GM19240 (cell line): ENCODE measurements at regions not wholly inside any gene's neighbourhood (a gene's known extent, or its start where the extent isn't known, plus 50 kb on each side); places are given as distances from the start of the nearest gene placed in this dataset.

Experiments used
- DNase-seq: peaks from one replicate; pipeline ENCODE4 v3.0.0; 2011; ENCODE audit warnings: low spot score; ENCODE audit not compliant: insufficient read length

DNA sequence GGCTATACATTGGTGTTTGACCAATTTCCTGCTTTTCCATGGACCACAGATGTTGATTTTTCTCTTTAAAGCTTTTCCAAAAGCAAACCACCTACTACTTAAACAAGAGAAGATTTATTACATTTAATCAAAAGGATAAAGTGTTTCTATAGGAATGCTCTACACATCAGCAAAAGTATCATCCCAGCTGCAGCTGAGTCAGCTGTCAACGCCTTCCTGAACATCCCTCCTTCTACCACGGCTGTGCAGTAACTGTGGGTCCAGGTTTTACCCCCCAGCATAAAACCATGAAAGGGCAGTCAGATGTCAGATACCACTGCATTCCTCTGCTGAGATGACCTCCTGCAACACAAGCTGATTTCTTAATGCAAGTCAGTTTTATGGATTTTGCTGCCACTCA lies 524.5 kb upstream of the MEX3C start:
- DNase-seq = no peak

- no peak for DNase-seq
Measured at GRCh38 chr18:51724790-51725721, 527.6 kb upstream of the MEX3C start.

DNA sequence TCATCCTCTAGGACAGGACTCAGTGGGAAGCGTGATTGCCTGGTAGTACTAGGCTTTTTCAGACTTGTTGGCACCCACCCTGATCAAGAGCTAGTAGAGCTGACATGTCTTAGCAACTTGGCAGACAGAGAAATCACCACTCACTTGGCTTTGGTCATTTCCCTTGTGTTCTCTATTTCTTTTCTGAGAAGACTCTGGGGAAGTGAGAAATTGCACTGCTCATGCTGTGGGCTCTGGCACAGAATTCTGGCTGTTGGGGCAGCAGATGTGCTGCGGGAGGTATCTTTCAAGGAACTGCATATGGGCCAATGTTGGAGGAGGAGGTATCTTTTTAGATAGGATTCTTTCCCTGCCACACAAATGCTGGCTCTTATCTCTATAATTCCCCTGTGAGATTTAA lies 529.1 kb upstream of the MEX3C start:
- DNase-seq = no peak

DNA sequence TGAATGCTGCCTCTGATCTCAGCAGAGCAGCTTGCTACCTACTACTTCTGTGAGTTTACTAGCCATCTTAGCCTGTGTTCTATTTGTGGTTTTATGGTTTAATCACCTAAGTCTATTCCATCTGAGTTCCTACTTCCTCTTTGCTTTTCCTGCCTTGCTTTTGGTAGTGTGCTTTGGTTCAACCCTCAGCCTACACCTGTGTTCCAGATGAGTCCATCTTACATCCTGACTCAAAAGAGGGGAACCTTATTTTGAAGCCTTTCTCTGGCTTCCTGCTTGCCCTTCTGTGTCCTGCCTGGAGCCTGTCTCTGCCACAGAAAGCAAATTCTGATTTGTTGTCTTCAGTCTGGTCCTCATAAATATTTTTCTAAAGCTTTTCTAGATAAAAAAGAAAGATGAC lies 530.3 kb upstream of the MEX3C start:
- DNase-seq = no peak

DNA sequence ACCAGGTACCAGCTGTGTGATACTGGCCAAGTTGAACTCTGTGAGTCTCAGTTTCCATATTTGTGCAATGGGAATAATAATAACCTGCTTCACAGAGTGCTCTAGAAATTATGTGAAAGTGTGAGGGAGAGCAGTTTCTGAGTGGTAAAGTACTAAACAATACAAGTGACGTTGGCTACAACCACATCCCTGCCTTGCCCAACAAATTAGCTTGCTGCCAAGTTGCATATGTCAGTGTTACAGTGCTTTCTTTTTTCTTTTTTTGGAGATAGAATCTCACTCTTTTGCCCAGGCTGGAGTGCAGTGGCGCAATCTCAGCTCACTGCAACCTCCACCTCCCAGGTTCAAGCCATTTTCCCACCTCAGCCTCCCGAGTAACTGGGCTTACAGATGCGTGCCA lies 533.6 kb upstream of the MEX3C start:
- DNase-seq = no peak

- DNase-seq = no peak
Measured at GRCh38 chr18:51734576-51734975, 537.1 kb upstream of the MEX3C start.

DNA sequence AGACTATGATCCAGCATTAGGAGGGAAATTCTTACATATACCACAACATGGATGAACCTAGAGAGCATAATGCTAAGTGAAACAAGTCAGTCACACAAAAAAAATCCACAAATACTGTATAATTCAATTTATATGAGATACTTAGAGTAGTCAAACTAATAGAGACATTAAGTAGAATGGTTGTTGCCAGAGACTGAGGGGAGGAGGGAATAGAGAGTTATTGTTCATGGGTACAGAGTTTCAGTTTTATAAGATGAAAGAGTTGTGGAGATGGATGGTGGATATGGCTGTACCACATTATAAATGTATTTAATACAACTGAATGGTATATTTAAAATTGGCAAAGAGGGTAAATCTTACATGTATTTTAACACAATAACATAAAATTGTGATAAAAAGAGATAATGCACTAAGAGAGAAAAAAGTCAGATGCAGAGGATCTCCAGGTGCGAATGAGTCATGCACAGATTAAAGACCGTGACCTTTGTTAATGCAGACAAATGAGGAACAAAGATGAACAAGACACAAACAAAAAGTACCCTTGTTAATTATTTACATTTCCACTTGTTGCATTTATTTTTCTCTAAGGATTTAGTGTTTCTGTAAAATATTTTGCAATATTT lies 541.7 kb upstream of the MEX3C start:
- no peak for DNase-seq

- DNase-seq = no peak
Measured at GRCh38 chr18:51751901-51752300, 554.4 kb upstream of the MEX3C start.

GRCh38 chr18:51753365-51754057 lies 556.0 kb upstream of the MEX3C start:
- DNase-seq = no peak

DNA sequence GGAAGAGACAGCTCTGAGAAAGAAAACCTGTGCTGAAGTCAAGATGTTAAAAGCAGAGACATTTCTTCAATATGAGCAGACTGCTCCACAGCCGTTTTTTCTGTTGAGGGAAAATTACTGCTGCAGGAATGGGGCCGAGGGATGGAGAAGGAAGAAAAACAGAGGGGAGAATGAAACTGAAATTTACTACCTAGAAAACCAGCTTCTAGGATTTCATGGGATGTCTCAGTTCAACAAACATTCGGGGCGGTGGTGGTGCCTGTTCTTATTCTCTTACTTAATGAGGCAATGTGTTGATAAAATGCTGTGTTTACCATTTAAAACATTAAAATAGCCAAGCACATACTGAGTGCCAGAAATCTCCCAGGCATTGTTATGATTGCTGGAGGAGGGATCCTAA lies 557.1 kb upstream of the MEX3C start:
- DNase-seq = no peak

DNA sequence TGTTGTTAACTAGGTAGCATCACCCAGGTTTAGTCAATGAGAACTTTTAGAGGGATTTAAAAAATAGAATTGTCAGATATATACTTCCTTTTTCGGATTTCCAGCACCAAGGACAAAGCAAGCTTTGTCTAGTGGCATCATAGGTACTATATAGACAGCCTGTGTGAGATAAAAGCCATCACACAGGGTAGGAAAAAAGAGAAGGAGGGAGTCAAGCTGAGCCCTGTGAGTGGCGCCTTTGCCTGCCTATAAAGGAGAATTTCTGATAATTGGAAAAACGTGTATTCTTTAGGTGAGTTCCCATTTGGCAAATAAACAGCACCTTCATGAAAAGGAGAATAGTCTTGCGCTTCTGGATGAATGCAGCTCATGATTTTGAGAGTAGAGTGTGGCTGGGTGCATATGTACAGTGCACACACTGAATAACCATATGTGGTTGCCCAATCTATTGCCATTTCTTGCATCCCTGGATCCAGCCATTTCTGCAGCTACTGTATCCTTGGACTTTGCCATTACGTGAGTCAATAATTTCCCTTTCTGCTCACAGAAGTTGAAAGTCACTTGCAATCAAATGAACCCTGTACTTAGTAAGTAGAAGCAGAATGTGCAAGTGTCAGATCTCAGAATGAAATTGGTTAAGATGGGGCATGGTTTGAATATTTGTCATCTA lies 559.9 kb upstream of the MEX3C start:
- no peak for DNase-seq

- no peak for DNase-seq
Measured at GRCh38 chr18:51762373-51762772, 564.9 kb upstream of the MEX3C start.

- no peak for DNase-seq
Measured at GRCh38 chr18:51765606-51766360, 568.3 kb upstream of the MEX3C start.

DNA sequence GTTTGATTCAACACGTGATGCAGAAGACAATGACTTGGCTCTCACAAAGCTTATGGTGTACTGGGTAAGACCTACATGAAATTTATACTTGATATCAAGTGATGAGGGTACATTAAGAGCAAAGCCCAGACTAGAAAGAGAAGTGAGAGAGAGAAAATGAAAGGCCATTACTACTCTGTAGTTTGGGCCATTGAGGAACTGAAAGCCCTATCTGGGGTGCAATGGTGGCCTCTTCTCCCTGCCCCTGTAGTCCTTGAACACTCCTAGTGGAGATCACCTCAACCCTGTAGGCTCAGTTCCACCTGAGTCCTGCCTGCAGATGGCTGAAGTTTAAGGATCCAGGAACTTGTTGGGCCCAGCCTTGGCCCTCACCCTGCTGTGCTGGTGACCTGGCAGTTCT lies 569.8 kb upstream of the MEX3C start:
- no peak for DNase-seq

- no peak for DNase-seq
Measured at GRCh38 chr18:51778115-51778514, 561.9 kb upstream of the DCC start.

DNA sequence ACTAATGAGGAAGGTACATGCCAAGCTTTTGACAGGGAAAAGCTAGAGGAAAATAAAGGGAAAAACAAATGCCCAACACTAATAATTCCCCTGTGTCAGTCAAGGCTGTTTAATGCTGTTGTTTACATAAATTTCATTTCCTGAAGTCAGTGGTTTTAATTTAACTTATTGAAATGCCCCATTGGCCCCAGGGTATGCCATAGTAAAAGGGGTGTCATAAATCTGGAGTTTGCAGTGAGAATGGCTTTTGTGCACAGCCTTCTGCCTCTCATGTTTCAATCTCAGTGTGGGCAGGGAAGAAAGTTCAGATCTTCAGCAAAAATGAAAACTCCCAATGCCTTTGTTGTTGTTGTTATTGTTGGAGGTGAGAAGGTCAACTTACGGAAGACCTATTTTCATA lies 550.1 kb upstream of the DCC start:
- no peak for DNase-seq

DNA sequence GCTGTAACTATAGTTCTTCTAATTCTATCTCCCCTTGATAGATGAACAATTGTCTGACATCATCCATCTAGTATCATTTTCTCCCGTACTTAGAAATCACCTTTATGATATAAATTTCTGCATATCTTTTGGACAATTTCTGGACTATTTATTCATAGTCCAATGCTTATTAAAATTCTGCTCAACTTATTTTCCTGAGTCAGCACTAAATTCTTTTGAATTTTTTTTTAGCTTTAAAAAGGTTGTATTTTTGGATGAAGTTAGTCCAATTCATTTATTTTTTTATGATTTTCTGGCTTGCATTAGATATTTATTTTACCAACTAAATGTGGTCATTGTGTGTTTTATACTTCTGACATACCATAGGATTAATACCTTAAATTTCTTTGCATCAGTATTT lies 538.5 kb upstream of the DCC start:
- no peak for DNase-seq

GRCh38 chr18:51802569-51803428 lies 537.2 kb upstream of the DCC start:
- DNase-seq = no peak

GRCh38 chr18:51807336-51807735 lies 532.7 kb upstream of the DCC start:
- DNase-seq = no peak

DNA sequence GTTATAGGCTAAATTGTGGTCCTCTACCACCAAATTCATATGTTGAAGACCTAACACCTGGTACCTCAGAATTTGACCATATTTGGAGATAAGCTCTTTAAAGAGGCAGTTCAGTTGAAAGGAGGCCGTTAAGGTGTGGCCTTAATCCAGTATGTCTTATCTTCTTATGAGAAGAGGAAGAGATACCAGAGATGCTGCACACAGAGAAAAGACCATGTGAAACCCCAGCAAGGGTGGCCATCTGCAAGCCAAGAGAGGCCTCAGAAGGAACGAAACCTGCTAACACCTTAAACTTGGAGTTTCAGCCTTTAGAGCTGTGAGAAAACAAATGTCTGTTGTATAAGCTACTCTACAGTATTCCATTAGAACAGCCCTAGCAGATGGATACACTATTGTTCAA lies 528.1 kb upstream of the DCC start:
- DNase-seq = no peak
